KMS-11 (cell line): ENCODE measurements at regions not wholly inside any gene's neighbourhood (a gene's known extent, or its start where the extent isn't known, plus 50 kb on each side); places are given as distances from the start of the nearest gene placed in this dataset.

ENCODE experiments used
- H2AFZ ChIP-seq: fragments of 200-600 bp; sonication (generic); 2 replicates; pipeline ENCODE4 v1.6.1; 2016; ENCODE audit warnings: antibody characterized with exemption, mixed run types, low read depth
- H3K27ac ChIP-seq: fragments of 200-600 bp; sonication (generic); 2 replicates; pipeline ENCODE4 v1.6.1; 2016; ENCODE audit warnings: mild to moderate bottlenecking, mixed run types
- H3K27me3 ChIP-seq: fragments of 200-600 bp; sonication (generic); 2 replicates; pipeline ENCODE4 v1.6.1; 2017; ENCODE audit warnings: mild to moderate bottlenecking, low read depth, mixed run types, moderate library complexity; ENCODE audit not compliant: insufficient read depth
- H3K36me3 ChIP-seq: fragments of 200-600 bp; sonication (generic); 2 replicates; pipeline ENCODE4 v1.6.1; 2017; ENCODE audit warnings: mild to moderate bottlenecking, mixed run types; ENCODE audit not compliant: insufficient read depth
- H3K4me1 ChIP-seq: fragments of 200-600 bp; sonication (generic); 2 replicates; pipeline ENCODE4 v1.6.1; 2016; ENCODE audit warnings: mild to moderate bottlenecking, low read depth, mixed run types; ENCODE audit not compliant: poor library complexity, severe bottlenecking
- H3K4me2 ChIP-seq: fragments of 200-600 bp; sonication (generic); 2 replicates; pipeline ENCODE4 v1.7.0; 2016; ENCODE audit warnings: mild to moderate bottlenecking, mixed run types
- H3K4me3 ChIP-seq: fragments of 200-600 bp; sonication (generic); IDR thresholded peaks from 2 replicates; pipeline ENCODE4 v1.6.1; 2017; ENCODE audit warnings: low read depth, low read length, mixed read lengths; ENCODE audit not compliant: insufficient read depth
- H3K79me2 ChIP-seq: fragments of 200-600 bp; sonication (generic); 2 replicates; pipeline ENCODE4 v1.6.1; 2016; ENCODE audit warnings: low read depth, mixed run types; ENCODE audit not compliant: insufficient read depth
- H3K9ac ChIP-seq: fragments of 200-600 bp; sonication (generic); 2 replicates; pipeline ENCODE4 v1.6.1; 2016; ENCODE audit warnings: mild to moderate bottlenecking, mixed run types
- H4K20me1 ChIP-seq: fragments of 200-600 bp; sonication (generic); 2 replicates; pipeline ENCODE4 v1.6.1; 2016; ENCODE audit warnings: mild to moderate bottlenecking, mixed run types; ENCODE audit not compliant: insufficient read depth
- TF ChIP-seq, protein P1 (sequence below): fragments of 200-600 bp; sonication (generic); conservative IDR thresholded peaks from 2 replicates; pipeline ENCODE4 v1.6.1; 2017; ENCODE audit warnings: low read depth, mild to moderate bottlenecking, antibody characterized with exemption, low read length, moderate library complexity, mixed read lengths

DNA sequence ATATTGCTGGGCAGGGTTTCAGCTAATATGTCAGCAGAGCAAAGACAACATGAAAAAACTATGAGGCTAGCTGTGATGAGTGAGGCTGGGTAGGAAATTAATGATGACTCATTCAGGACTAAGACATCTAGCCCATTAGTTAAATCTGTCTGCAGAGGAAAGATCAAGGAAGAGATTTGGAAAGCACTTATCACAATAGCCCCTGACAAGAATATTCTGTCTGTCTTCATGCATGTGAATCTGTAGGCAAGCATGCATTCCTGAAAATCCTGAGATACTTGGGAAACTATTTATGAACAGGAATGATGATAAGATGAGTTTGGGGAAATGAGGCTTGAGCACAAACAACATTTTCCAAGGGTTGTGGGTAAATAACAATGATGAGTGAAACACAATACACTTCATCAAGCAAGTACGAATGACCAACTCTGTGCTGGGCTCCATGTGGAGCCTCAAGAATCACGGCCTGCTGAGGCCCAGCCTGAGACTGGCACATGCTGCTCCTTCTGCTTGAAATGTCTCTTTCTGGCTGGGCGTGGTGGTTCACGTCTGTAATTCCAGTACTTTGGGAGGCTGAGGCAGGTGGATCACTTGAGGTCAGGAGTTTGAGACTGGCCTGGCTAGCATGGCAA, 96.5 kb upstream of the ASIC2 start:
- no peaks in the 10 kb centered on the region for H3K79me2 ChIP-seq
- TF ChIP-seq, protein P1, sequence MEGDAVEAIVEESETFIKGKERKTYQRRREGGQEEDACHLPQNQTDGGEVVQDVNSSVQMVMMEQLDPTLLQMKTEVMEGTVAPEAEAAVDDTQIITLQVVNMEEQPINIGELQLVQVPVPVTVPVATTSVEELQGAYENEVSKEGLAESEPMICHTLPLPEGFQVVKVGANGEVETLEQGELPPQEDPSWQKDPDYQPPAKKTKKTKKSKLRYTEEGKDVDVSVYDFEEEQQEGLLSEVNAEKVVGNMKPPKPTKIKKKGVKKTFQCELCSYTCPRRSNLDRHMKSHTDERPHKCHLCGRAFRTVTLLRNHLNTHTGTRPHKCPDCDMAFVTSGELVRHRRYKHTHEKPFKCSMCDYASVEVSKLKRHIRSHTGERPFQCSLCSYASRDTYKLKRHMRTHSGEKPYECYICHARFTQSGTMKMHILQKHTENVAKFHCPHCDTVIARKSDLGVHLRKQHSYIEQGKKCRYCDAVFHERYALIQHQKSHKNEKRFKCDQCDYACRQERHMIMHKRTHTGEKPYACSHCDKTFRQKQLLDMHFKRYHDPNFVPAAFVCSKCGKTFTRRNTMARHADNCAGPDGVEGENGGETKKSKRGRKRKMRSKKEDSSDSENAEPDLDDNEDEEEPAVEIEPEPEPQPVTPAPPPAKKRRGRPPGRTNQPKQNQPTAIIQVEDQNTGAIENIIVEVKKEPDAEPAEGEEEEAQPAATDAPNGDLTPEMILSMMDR = no peak
- H3K4me2 ChIP-seq = no peak overlapping the region
- H2AFZ ChIP-seq = no peak overlapping the region
- no peak overlapping the region for H3K27ac ChIP-seq
- no peaks in the 10 kb centered on the region for H3K36me3 ChIP-seq
- H4K20me1 ChIP-seq = no peaks in the 10 kb centered on the region
- H3K9ac ChIP-seq = no peak overlapping the region
- H3K4me1 ChIP-seq = no peaks in the 10 kb centered on the region
- H3K4me3 ChIP-seq = no peak overlapping the region
- H3K27me3 ChIP-seq = no peaks in the 10 kb centered on the region

DNA sequence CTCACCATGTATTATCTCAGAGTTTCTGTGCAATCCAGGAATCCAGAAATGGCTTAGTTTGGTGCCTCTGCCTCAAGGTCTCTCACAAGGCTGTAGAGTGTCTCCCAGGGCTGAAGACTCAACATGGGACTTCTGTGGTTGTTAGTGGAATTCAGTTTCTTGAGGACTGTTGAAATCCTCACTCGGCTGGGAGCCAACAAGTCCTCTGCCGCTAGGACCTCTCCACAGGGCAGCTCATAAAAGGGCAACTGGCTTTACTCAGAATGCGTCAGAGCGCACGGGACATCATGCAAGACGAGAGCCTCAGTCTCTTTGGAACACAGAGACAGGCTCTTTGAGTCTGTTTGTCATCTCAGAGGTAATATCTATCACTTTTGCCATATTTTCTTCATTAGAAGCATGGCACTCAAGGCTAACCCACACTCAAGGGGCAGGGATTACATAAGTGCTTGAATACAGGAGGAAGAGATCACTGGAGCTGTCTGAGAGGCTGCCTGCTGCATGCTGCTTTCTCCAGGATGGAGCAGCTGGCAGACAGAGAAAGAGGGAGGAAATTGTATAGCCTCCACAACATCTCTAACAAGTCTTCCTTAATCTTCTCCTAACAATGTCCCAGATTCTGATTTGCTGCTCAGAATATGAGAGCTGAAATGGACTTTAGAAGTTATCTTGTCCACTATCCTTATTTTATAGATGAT, 97.5 kb upstream of the ASIC2 start:
- H3K4me2 ChIP-seq = no peak overlapping the region

DNA sequence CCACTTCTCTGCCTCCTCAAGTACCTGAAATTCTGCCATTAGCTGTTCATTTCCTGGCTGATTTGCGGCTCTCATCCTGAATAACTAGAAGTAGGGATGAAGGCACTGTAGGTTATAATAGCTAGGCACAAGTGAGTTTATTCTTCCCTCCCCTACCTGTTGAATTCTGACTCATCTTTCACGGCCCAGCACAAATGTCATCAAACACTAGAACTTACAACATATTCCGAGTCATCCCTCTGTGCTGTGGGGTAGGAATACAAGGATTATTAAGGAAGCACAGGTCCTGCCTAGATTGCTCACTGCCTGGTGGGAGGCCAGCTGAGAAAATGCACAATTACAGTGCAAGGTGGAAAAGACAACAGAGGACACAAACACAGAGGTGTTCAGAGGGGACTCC, 103.7 kb upstream of the ASIC2 start:
- no peak overlapping the region for H2AFZ ChIP-seq
- no peak overlapping the region for H3K9ac ChIP-seq
- no peaks in the 10 kb centered on the region for H3K27me3 ChIP-seq
- H3K4me3 ChIP-seq = no peak overlapping the region
- no peaks in the 10 kb centered on the region for H3K36me3 ChIP-seq
- no peak overlapping the region for H3K27ac ChIP-seq
- no peaks in the 10 kb centered on the region for H4K20me1 ChIP-seq
- TF ChIP-seq, protein P1 = no peak
- H3K4me2 ChIP-seq = no peak overlapping the region
- no peaks in the 10 kb centered on the region for H3K4me1 ChIP-seq
- no peaks in the 10 kb centered on the region for H3K79me2 ChIP-seq

More for the DNA sequence above, 97.5 kb upstream of the ASIC2 start:
- Histone ChIP-seq H4K20me1 (no peaks in the 10 kb centered on the region), H3K27ac (no peak overlapping the region), H3K4me1 (no peaks in the 10 kb centered on the region), H2AFZ (no peak overlapping the region), H3K27me3 (no peaks in the 10 kb centered on the region), H3K4me3 (no peak overlapping the region), H3K79me2 (no peaks in the 10 kb centered on the region), H3K9ac (no peak overlapping the region), H3K36me3 (no peaks in the 10 kb centered on the region)
- TF ChIP-seq, protein P1 = no peak

DNA sequence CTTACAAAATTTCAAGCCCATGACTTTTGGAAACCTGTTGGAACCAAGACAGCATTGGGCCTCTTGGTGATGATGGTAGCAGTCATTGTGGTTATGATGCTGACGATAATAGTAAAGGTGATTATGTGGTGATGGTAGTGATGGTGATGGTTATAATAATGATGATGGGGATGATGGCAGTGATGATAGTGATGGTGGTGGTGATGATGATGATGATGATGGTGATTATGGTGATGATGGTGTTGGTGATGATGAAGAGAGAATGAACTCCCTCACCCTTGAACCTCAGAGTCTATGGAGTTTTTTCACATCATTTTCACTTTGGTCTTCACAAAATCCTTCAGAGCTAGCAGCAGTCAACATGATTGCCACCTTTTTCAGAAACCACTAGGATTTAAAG, 105.3 kb upstream of the ASIC2 start:
- no peak overlapping the region for H2AFZ ChIP-seq
- no peaks in the 10 kb centered on the region for H3K4me1 ChIP-seq
- H3K9ac ChIP-seq = no peak overlapping the region
- TF ChIP-seq, protein P1 = no peak
- H3K4me2 ChIP-seq = no peak overlapping the region
- H3K4me3 ChIP-seq = no peak overlapping the region
- H3K36me3 ChIP-seq = no peaks in the 10 kb centered on the region
- H3K27ac ChIP-seq = no peak overlapping the region
- H4K20me1 ChIP-seq = no peaks in the 10 kb centered on the region
- no peaks in the 10 kb centered on the region for H3K27me3 ChIP-seq
- no peaks in the 10 kb centered on the region for H3K79me2 ChIP-seq
